Aorta (tissue), 5 donors: ENCODE measurements at regions not wholly inside any gene's neighbourhood (a gene's known extent, or its start where the extent isn't known, plus 50 kb on each side); places are given as distances from the start of the nearest gene placed in this dataset.
"Not testable (repeated sequence)": the region's sequence is repeated elsewhere in the genome, so short reads cannot be mapped to it uniquely, and the experiment has no call there.

Experiments
- ATAC-seq: fragments of 200-7000 bp; cut with Tn5 transposase; one replicate; pipeline ENCODE4 v1.9.1; 2022; ENCODE audit warnings: moderate library complexity; ENCODE audit not compliant: low FRiP score
- DNase-seq, 2 donors: peaks; one replicate each; pipeline ENCODE4 v3.0.0-alpha.2; 2020
- H3K27ac ChIP-seq, 2 donors: one replicate each; pipeline ENCODE4 v1.5.1; 2013; ENCODE audit warnings: low read length in 2 of 2, mild to moderate bottlenecking in 2 of 2, moderate library complexity in 2 of 2, control low read depth in 1 of 2, inconsistent platforms in 1 of 2, low read depth in 1 of 2
- H3K27me3 ChIP-seq, 2 donors: one replicate each; pipeline ENCODE4 v1.6.1; 2013; ENCODE audit warnings: control low read depth in 1 of 2, low read length in 1 of 2, mild to moderate bottlenecking in 1 of 2, moderate library complexity in 1 of 2; ENCODE audit not compliant: insufficient read depth in 2 of 2, control insufficient read depth in 1 of 2
- H3K36me3 ChIP-seq, 2 donors: one replicate each; pipeline ENCODE4 v1.6.1; 2013; ENCODE audit warnings: control low read depth in 1 of 2, low read length in 1 of 2, mild to moderate bottlenecking in 1 of 2; ENCODE audit not compliant: insufficient read depth in 2 of 2, control insufficient read depth in 1 of 2
- H3K4me1 ChIP-seq, 2 donors: one replicate each; pipeline ENCODE4 v1.6.1; 2013; ENCODE audit warnings: low read length in 2 of 2, control low read depth in 1 of 2, mild to moderate bottlenecking in 1 of 2, moderate library complexity in 1 of 2; ENCODE audit not compliant: insufficient read depth in 2 of 2, control insufficient read depth in 1 of 2
- H3K4me3 ChIP-seq, 2 donors: one replicate each; pipeline ENCODE4 v1.5.1; 2013; ENCODE audit warnings: low read length in 2 of 2, control low read depth in 1 of 2, mild to moderate bottlenecking in 1 of 2
- H3K9me3 ChIP-seq: one replicate; pipeline ENCODE4 v1.6.1; 2013; ENCODE audit warnings: mild to moderate bottlenecking, low read length; ENCODE audit not compliant: control insufficient read depth
- WGBS, 2 donors: extraction: QIAGEN DNeasy Blood & Tissue Kit; methylation state at CpG; one replicate each; pipeline ENCODE4 v1.1.7; 2013; 5-methylcytosine and 5-hydroxymethylcytosine counted together
- intact Hi-C, 2 donors: fragments of 100-400 bp; cut with DNase I; formaldehyde crosslinking; loops; one replicate each; pipeline versions ENCODE4 v1.14.2 to v1.15.0; 2022
- donor health status: healthy with polysubstance abuse.
- donor health status: Bipolar disorder and iron deficiency.
- donor health status: DM: no; HTN: no; CAD: no.
- donor health status: DM: no; HTN: no; CAD: no.
- donor health status: DM: yes; HTN: yes; CAD: no.

GRCh38 chr9:40914772-40915659 lies 213.5 kb downstream of the FOXD4L6 start:
- Histone ChIP-seq H3K4me1 (no peaks in the 10 kb centered on the region), H3K27ac (no peak overlapping the region), H3K4me3 (no peak overlapping the region), H3K27me3 (no peaks in the 10 kb centered on the region), H3K9me3 (peaks cover 38% of the 10 kb centered on the region), H3K36me3 (no peaks in the 10 kb centered on the region)
- intact Hi-C loops: no loop called here
- WGBS, 2 donors: 50 to 60% methylated on average over 5 of the region's 5 CpGs
- ATAC-seq: peak; percentile 48
- no peak for DNase-seq

GRCh38 chr9:40913928-40914673 lies 214.4 kb downstream of the FOXD4L6 start:
- Histone ChIP-seq H3K36me3 (no peaks in the 10 kb centered on the region), H3K27me3 (no peaks in the 10 kb centered on the region), H3K4me1 (no peaks in the 10 kb centered on the region), H3K9me3 (peaks cover 42% of the 10 kb centered on the region), H3K4me3 (no peak overlapping the region), H3K27ac (no peak overlapping the region)
- ATAC-seq (peak; percentile 59), DNase-seq (no peak)
- intact Hi-C loops: no loop called here
- 59 to 65% methylated on average over 8 of the region's 8 CpGs for WGBS, 2 donors

GRCh38 chr9:40913096-40913719 lies 215.3 kb downstream of the FOXD4L6 start:
- Histone ChIP-seq H3K4me1 (no peaks in the 10 kb centered on the region), H3K27me3 (peaks cover 0 to under 1% of the 10 kb centered on the region in 2 donors), H3K27ac (no peak overlapping the region), H3K36me3 (no peaks in the 10 kb centered on the region), H3K4me3 (no peak overlapping the region), H3K9me3 (peaks cover 49% of the 10 kb centered on the region)
- DNase-seq: no peak
- peak; percentile 12 for ATAC-seq
- WGBS, 2 donors: 63 to 69% methylated on average over 11 of the region's 11 CpGs
- intact Hi-C loops: no loop called here

DNA sequence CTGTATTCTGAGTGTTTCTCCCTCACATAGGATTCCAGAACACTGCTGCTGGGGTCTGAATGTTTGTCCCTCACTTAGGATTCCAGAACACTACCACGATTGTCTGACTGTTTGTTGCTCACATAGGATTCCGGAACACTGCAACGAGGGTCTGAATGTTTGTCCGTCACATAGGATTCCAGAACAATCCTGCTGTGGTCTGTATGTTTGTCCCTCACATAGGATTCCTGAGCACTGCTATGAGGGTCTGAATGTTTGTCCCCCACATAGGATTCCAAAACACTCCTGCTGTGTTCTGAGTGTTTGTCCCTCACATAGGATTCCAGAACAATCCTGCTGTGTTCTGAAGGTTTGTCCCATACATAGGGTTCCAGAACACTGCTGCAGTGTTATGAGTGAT lies 215.8 kb downstream of the FOXD4L6 start:
- intact Hi-C loops, DNase-seq, H3K4me3 ChIP-seq, H3K27me3 ChIP-seq, H3K4me1 ChIP-seq, H3K27ac ChIP-seq, H3K36me3 ChIP-seq, ATAC-seq: not testable (repeated sequence)
- WGBS, 2 donors: 78 to 79% methylated on average over 4 of the region's 4 CpGs
- H3K9me3 ChIP-seq: peaks cover 53% of the 10 kb centered on the region

DNA sequence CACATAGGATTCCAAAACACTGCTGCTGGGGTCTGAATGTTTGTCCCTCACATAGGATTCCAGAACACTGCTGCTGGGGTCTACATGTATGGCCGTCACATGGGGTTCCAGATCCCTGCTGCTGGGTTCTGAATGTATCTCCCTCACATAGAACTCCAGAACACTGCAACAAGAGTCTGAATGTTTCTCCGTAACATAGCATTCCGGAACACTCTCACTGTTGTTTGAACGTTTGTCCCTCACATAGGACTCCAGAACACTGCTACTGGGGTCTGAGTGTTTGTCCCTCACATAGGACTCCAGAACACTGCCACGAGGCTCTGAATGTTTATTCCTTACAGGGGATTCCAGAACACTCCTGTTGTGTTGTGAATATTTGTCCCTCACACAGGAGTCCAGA lies 216.8 kb downstream of the FOXD4L6 start:
- Histone ChIP-seq H3K36me3 (no peaks in the 10 kb centered on the region), H3K27me3 (peaks cover 0 to 2% of the 10 kb centered on the region in 2 donors), H3K4me3 (no peak overlapping the region), H3K9me3 (peaks cover 61% of the 10 kb centered on the region), H3K27ac (no peak overlapping the region), H3K4me1 (no peaks in the 10 kb centered on the region)
- ATAC-seq (no peak), DNase-seq (no peak)
- intact Hi-C loops: no loop called here
- 71 to 79% methylated on average over 5 of the region's 5 CpGs for WGBS, 2 donors

- H3K4me1 ChIP-seq, H3K36me3 ChIP-seq, intact Hi-C loops, H3K27me3 ChIP-seq, DNase-seq, H3K4me3 ChIP-seq, H3K27ac ChIP-seq, ATAC-seq: not testable (repeated sequence)
- WGBS, 2 donors: 70 to 81% methylated on average over 8 of the region's 8 CpGs
- H3K9me3 ChIP-seq: peaks cover 61% of the 10 kb centered on the region
These were observed 217.5 kb downstream of the FOXD4L6 start for GRCh38 chr9:40910995-40911394.

GRCh38 chr9:40909821-40910220 lies 218.7 kb downstream of the FOXD4L6 start:
- Histone ChIP-seq H3K27me3 (peaks cover 0 to 2% of the 10 kb centered on the region in 2 donors), H3K36me3 (no peaks in the 10 kb centered on the region), H3K4me3 (no peak overlapping the region), H3K4me1 (no peaks in the 10 kb centered on the region), H3K9me3 (peaks cover 59% of the 10 kb centered on the region), H3K27ac (no peak overlapping the region)
- DNase-seq: no peak
- intact Hi-C loops: no loop called here
- ATAC-seq: no peak
- 82 to 86% methylated on average over 4 of the region's 4 CpGs for WGBS, 2 donors

DNA sequence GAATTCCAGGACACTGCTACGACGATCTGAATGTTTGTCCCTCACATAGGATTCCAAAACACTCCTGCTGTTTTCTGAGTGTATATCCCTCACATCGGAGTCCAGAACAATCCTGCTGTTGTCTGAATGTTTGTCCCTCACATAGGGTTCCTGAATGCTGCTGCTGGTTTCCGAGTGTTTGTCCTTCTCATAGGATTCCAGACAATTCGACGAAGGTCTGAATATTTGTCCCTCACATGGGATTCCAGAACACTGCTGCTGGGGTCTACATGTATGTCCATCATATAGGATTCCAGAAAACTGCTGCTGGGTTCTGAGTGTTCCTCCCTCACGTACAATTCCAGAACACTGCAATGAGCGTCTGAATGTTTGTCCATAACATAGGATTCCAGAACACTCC lies 219.4 kb downstream of the FOXD4L6 start:
- H3K4me1 ChIP-seq, H3K27ac ChIP-seq, ATAC-seq, H3K36me3 ChIP-seq, DNase-seq, H3K4me3 ChIP-seq, intact Hi-C loops, H3K27me3 ChIP-seq: not testable (repeated sequence)
- H3K9me3 ChIP-seq: peaks cover 56% of the 10 kb centered on the region
- WGBS, 2 donors: 82 to 83% methylated on average over 8 of the region's 8 CpGs
